RPMI8226 (cell line): ENCODE measurements at regions not wholly inside any gene's neighbourhood (a gene's known extent, or its start where the extent isn't known, plus 50 kb on each side); places are given as distances from the start of the nearest gene placed in this dataset.
"Not testable (repeated sequence)": the region's sequence is repeated elsewhere in the genome, so short reads cannot be mapped to it uniquely, and the experiment has no call there.

Experiments
- DNase-seq: peaks from one replicate; pipeline ENCODE4 v3.0.0-alpha.2; 2015

DNA sequence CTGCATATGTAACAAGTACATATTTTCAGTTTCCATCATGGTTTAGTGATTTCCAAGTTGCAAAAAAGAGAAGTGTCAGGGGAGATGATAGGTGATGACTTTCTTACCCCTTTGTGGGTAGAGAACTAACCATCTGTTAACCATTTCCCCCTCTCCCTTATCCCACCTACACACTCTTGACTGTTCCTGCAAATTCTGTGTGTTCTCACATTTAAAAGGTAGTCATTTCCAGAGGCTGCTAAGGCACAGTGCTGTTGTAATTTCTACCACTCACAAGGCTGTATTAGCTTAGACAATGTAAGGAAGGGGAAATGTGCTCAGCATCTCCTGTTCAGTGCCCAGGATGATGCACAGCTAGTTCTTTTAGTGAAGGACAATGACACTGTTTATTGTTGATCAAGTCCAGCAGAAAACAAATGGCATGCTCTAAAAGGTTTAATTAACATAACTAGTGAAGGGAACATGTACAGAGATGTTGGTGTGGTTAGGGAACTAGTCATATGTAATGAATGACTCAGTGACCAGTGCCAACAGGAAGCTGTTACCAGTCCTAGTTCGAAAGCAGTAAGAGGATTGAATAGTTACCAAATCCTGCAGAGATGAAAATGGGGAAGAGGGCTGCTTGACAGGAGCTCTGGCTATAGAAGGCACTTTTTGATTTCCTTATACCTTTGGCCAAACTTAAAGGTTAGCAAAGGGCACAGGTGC is 165.1 kb downstream of the PLK2 start:
- no peak for DNase-seq

DNA sequence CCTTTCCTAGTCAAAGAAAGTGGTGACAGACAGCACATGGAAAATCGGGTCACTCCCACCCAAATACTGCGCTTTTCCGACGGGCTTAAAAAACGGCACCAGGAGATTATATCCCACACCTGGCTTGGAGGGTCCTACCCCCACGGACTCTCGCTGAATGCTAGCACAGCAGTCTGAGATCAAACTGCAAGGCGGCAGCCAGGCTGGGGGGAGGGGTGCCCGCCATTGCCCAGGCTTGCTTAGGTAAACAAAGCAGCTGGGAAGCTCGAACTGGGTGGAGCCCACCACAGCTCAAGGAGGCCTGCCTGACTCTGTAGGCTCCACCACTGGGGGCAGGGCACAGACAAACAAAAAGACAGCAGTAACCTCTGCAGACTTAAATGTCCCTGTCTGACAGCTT is 171.6 kb downstream of the PLK2 start:
- not testable (repeated sequence) for DNase-seq

DNA sequence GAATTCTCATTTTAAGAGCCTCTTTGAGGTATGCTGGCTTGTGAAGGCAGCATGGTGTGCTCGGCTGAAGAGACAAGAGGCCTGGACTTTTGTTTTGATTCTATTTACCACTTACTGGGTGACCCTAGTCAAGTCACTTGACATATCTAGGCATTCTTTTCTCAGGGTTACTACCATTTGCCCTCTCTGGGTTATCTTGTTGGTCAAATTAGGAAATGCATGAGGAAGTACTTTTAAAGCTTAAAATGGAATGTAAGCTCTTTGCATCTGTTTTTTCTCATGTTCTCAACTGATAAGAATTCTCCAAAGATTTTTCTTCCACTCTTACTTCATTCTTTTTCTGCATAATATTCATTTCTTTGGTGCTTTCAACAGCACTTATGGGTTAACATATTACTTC is 173.1 kb downstream of the PLK2 start:
- DNase-seq: no peak

DNA sequence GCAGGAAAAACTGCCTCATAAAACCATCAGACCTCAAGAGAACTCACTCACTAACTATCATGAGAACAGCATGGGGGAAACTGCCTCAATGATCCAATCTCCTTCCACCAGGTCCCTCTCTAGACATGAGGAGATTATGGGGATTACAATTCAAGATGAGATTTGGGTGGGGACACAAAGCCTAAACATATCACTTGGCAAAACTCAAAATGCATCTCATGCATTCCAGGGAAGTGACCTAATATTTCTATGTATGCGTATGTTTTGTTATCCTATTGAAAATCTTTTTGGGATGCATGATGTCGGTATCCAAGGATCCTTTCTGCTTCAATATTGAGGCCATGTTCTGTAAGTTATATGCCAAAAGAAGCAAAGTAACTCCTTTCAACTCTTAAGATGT is 174.0 kb downstream of the PLK2 start:
- DNase-seq: no peak

DNA sequence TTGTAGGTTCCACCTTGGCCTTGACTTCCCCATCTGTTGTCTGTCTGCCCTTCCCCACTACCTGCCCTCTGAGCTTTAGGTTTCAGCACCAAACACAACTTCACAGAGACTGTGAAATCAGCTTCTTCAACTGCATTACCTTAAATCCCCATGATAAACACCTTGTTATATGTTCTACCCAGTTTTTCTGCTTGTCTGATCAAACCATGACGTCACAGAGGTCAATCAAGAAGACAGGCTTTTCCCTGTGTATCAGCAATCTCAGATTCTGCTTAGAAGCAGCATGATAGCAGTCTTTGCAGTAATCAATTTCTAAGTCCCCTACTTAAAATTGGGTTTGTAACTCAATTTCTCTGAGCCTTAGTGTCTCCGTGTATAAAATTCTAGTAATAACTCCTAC is 175.0 kb downstream of the PLK2 start:
- no peak for DNase-seq

DNA sequence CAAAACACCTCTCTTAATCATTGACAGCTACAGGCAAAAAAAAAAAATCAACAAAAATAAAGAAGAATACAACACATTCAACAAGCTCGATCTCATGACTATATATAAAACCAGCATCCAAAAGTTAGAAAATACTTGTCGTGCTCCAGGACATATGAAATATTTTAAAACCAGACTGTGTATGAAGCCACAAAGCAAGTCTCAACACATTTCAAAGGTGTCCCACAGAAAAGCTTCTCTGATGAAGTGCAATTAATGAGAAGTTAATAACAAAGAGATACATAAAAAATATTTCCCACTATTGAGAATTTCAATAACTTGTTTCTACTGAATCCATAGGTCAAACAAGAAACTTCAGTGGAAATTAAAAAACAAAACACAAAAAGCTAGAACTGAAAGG is 178.7 kb downstream of the PLK2 start:
- DNase-seq: no peak

DNA sequence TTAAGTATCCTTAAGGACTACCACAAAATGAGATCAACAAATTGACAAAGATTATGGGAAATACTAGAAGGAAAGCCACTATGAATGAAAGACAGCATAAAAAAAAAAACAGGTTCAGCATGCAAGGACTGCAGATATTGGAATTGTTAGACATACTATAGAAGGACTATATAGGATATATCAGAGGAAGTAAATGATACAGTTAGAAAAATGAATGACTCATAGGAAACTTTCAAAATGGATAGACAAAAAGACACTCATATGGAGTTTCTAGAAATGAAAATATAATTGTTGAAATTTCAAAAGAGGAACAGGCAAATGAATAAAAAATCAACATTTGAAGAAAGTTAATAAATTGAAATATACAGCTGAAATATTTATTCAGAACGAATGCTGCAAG is 180.6 kb downstream of the PLK2 start:
- DNase-seq: no peak

DNA sequence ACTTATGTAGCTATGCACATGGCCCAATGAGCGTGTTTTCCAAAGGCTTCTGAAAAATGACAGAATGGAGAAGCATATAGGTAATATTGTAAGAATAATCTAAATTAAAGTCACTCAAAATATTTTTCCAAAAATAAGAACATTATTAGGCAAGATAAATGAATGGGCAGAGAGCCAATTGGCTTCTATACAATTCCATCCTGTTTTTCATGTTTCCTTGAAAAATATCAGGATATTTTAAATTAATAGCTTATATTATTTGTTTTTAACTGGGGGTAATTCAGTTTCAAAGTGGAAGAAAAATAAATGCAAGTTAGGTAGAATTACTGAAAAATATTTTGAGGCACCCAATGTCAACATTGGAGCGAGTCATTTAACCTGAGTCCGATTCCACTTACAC is 183.5 kb downstream of the PLK2 start:
- DNase-seq: no peak

DNA sequence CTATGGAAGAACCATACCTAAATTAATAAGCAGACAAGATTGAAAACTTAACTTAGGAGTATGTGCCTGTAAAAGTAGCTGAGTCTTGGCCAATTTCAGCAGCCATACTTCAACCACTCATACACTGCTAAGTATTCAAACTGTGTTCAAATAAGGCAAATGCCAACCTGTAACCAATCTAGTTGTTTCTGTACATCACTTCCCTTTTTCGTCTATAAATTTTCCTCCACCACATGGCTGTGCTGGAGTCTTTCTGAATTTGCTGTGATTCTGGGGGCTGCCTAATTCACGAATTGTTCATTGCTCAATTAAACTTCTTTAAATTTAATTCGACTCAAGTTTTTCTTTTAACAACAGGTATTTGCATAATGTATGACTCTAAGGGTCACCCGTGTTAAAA is 184.4 kb downstream of the PLK2 start:
- no peak for DNase-seq

DNA sequence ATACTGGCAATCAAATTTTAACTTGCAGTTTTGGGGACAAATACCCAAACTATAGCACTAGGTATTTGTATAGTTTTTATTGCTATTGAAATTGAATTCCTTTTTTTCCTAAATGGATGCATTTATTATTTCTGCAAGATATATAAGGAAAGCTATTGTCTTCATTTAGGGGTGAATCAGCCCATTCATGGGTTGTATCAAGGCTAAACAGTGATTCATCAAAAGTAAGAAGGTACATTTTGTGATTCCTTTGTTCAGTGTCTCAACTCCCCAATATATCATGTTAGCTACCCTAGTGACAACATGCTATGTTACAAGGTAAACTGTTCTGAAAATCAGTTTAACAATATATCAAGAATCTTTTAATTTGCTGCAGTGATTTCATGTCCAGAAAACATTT is 185.7 kb downstream of the PLK2 start:
- no peak for DNase-seq

DNA sequence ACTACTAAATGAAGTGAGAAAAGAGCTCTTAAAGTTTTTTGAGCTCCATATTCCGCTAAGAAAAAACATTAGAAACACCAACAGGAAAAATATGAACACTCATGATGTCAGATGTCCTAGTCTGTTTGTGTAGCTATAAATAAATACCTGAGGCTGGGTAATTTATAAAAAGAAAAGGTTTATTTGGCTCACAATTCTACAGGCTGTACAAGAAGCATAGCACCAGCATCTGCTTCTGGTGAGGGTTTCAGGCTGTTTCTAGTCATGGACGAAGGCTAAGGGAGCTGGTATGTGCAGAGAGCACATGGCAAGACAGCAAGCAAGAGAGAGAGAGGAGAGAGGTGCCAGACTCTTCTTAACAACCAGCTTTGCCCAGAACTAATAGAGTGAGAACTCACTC is 186.2 kb downstream of the PLK2 start:
- no peak for DNase-seq

DNA sequence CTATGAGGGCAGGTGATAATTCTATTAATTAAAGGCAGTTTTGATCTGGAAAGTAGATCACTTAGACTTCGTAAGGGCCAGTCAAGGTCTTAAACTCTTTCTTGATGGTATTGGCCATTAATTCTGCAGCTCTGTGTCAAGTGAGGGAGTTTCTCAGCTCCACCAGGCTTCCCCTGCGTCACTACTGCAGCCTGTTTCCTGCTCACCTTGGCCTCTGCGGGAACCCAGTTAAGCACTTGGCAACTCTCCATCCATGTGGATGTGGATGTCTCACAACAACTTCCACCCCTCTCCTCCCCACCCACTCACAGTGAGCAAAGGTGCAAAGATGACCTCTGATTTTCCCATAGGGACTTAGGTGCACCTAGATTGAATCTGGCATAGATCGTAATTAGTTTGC is 191.6 kb downstream of the PLK2 start:
- no peak for DNase-seq

DNA sequence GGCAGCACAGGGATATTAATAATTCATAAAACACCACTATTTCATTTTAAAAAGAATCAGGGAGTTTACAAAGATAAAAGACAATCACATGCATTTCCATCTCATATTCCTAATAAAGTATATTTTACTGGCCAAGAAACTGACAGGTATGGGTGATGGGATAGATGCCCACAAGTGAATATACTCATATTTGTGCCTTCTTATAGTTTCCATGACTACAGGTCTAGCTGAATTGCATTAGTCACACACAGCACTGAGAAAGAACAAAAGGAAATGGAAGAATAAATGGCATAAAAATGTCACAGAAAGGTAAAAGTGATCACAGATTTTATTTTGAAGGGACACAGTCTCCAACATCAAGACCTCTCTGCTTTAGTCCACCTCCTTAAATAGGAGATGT is 193.5 kb downstream of the PLK2 start:
- DNase-seq: no peak

DNA sequence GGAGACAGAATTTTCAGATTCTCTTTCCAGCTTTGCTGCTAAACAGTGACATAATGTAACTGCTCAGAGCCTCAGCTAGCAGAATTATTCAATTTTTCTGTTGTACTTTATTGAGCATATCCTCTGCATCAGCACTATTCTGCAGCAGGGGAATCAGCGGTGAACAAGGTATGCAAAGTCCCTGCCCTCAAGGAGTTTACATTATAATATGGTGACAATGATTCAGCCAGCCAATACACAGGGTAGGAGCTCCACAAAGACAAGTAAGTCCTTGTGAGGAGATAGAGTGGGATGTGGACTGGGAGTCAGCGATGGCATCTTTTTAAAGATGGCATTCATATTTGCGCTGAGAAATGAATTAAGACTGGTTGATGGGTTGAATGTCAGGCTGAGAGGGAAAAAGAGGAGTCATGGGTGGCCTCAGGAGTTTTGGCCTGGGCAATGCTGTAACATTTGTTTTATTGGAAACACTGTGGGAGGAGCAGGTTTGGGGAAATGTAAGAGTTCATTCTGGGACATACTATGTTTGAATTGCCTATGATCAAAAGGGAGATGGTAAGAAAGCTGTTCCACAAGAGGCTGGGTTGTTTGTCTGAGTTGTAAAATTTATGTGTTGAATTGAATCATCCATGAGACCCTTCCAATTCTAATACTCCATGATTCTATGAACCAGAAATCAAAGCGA is 194.5 kb downstream of the PLK2 start:
- no peak for DNase-seq

DNA sequence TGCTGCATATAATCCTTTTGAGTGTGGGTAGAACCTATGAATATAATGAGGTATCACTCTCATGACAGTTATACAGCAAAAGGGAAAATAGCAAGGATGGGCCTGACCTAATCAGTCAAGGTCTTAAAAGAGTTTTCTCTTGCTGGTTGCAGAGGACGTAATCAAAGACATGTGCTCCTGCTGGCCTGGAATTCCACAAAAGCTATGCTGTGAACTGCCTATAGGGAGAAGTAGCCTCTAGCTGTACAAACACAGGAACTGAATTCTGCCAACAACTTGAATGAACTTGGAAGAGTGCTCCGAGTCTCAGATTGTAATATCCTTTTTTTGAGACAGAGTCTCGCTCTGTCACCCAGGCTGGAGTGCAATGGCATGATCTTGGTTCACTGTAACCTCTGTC is 195.6 kb downstream of the PLK2 start:
- no peak for DNase-seq

DNA sequence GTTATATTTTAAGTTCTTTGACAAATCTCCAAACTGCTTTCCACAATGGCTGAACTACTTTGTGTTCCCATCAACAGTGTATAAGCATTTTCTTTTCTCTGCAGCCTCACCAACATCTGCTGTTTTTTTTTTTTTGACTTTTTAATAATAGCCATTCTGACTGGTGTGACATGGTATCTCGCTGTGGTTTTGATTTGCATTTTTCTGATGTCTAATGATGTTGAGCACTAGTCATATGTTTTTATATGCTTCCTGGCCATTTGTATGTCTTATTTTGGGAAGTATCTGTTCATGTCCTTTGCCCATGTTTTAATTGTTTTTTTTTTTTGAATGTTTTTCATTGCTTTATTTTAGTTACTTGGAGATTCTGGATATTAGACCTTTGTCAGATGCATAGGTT is 196.6 kb downstream of the PLK2 start:
- DNase-seq: no peak

DNA sequence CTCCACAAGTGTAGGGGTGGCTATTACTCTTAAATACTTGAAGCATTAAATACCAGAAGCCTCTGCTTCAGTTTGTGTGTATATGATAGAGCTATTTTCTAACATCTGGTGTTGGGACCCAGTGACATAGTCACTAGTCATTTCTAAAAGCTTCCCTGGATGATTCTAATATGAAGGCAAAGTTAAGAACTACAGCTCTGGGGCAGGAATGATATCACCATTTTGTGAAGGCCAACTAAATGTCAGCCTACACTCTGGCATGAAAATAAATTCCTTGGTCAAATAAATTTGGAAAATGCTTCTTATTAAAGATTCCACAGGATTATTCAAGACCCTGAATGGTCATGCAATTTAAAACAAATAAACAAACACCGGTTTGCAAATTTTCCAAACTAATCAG is 197.7 kb downstream of the PLK2 start:
- no peak for DNase-seq

DNA sequence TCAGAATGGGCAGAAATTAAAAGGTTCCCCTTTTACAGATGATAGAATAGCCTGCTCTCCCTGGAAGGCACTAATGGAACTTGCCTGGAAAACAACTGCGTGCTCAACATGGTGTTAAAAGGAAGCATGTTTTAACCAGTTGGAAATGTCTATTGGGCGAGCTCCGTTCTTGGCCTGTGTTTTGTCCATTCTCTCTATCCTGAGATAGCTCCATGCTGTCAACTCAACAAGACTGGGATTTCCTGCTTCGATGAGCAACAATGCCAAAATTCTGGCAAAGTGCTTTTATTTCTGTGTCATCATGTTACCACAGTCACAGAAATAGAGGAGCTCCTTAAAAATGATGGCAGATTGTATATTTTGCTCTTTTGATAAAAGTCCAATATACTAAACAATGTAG is 198.3 kb downstream of the PLK2 start:
- no peak for DNase-seq

DNA sequence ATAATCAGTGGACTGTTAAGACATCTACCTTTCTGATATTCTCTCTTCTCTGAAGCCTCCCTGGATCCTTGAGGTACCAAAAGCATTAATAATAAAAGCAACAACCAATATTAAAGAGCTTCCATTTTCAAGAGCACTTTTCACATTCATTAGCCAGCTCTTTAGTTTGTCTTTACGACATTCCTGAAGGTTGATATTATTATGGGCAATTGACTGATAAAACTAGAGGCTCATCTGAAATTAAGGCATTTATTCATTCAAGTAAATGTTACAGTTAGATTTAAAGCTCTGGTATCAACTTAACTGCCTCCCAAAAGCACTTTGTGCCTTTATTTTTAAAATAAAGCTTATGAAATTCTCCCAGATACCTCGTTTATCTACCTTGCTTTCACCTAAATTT is 199.6 kb downstream of the PLK2 start:
- no peak for DNase-seq

DNA sequence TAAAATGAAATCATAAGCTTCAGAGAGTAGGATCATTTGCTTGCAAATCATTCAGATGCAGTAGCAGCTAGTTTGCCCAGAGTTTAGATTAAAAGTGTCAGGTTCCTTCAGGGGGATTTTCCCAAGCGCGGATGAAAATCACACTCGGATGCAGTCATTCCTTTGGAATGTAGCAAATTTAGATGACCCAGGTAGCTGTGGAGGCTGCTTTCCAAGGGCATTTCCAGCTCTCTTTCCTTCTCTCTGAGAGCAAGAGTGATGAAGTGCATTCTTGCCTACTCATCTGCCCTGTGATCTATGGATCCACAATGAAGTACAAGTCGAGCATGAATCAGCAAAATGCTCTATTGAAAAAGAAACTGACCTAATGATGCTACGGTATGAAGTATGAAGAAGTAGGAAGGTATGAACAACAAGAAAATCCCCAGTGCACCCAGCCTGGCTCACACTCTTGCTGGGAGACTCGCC is 200.2 kb downstream of the PLK2 start:
- no peak for DNase-seq

DNA sequence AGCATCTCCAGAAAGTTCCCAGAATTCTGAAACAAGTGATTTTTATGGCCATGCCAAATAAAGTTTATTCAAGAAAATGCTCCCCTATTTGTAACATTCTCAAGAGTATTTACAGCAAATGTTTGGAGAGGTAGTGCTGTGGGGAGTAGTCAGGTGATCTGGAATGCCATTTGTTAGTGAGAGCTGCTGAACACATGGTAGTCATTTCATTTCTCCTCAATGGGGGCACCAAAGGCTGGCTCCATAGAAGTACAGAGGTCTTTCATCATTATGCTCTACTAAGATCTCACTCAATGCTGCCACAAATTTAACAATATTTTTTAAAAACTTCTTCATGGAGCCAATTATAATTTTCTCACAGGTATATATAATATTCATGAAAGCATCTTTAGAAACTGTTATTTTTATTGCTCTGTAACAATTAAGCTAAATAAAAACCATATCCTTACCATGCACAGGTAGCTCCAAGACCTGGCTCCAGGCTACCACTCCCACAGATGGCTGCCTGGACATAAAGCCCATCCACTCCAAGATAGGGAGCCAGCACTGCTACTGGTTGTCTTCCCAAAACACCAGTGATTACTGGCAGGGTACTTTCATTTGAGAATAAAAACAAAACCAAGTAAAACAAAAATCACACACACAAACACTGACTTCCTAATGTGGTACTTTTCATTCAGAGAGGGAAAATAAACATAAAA is 200.8 kb downstream of the PLK2 start:
- DNase-seq: no peak

DNA sequence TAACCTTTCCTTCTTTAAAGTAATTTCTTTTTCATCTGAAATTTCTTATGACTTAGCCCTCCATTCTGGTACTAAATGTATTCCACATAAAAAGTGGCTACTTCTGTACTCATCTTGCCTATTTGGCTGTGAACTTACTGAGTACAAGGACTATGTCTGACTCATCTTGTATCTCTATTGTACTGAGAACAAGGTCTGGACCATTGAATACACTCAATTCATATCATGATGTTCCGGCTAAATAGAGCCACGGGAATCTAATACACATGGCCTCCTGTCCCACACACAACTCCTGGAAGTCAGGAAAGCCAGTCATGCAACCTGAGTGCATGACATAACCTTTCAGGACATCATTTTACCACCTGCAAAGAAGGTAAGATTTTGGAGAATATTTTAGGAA is 203.9 kb downstream of the PLK2 start:
- DNase-seq: no peak

DNA sequence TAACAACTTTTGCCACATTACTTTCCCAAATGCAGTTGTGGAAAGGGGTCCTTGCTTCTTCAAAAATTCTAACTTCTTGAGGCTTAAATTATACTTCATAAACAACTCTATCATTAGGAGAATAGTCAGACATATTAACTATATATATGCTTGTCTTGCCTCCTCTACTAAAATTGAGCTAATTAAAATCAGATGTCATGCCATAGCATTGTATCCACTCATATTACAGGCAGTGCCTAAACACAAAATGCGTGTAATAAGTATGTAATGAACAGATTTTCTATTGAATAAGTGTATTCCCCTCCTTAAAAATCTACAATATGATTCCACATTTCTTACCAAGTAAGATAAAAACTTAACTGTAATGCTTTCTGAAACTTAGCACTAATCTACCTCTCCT is 204.5 kb downstream of the PLK2 start:
- no peak for DNase-seq

DNA sequence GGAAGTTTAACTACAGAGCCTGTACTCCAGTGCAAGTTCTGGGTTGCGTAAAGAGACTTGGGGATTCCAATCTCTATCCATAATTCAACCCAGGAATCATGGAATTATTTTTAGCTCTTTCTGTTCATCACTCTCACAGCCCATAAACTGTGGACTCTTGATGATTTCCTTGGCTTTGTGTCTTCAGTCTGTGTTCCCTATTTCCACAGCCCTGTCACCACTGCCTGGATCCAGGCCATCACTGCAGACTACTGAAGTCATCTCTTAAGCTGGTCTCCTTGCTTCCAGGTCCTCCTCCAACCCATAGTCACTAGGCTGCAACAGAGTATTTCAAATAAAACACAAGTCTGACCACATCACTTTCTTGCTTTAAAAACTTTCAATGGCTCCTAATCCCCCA is 211.7 kb downstream of the PLK2 start:
- no peak for DNase-seq
